Caco-2 (cell line): ENCODE measurements at regions not wholly inside any gene's neighbourhood (a gene's known extent, or its start where the extent isn't known, plus 50 kb on each side); places are given as distances from the start of the nearest gene placed in this dataset.

ENCODE experiments used
- BruUV-seq: library from RNA; stranded (reverse); fragments of 400-500 nt; replicated peaks from 2 replicates; lab custom pipeline; 2021; lab: Mats Ljungman, UMichigan
- CTCF ChIA-PET: fragments of 300-600 bp; sonication (Branson Sonifier 250); formaldehyde crosslinking; loops from one replicate; lab custom pipeline; 2022; ENCODE audit warnings: antibody characterized with exemption; lab: Charles Lee
- POLR2A ChIA-PET: fragments of 300-600 bp; sonication (Branson Sonifier 250); formaldehyde crosslinking; loops from one replicate; lab custom pipeline; 2022; ENCODE audit warnings: antibody characterized with exemption; lab: Charles Lee
- DNase-seq, 2 experiments: peaks; one replicate each; pipeline versions ENCODE4 v3.0.0 to v3.0.0-alpha.2; 2020 to 2022
- H3K27me3 ChIP-seq: replicated peaks from 2 replicates; pipeline ENCODE4 v1.6.0; 2011; ENCODE audit warnings: low read length; ENCODE audit not compliant: control insufficient read depth, insufficient read depth
- H3K36me3 ChIP-seq: 2 replicates; pipeline ENCODE4 v1.5.1; 2011; ENCODE audit warnings: low read length; ENCODE audit not compliant: control insufficient read depth, insufficient read depth
- H3K4me1 ChIP-seq: fragments of 250-450 bp; sonication (Bioruptor Pico); 2 replicates; pipeline ENCODE4 v1.5.1; 2020; ENCODE audit warnings: mild to moderate bottlenecking
- H3K4me3 ChIP-seq: 2 replicates; pipeline ENCODE4 v1.5.1; 2011; ENCODE audit warnings: low read depth, mild to moderate bottlenecking, control low read depth, low read length
- H3K9me3 ChIP-seq: fragments of 250-450 bp; sonication (Bioruptor Pico); 2 replicates; pipeline ENCODE4 v1.5.1; 2020; ENCODE audit warnings: mild to moderate bottlenecking, moderate library complexity
- H3K27ac Mint-ChIP-seq: one replicate; pipeline ENCODE4 v1.8.0; 2022; ENCODE audit warnings: mixed read lengths; ENCODE audit not compliant: unreplicated experiment
- H3K27me3 Mint-ChIP-seq: one replicate; pipeline ENCODE4 v1.8.0; 2022; ENCODE audit warnings: mixed read lengths; ENCODE audit not compliant: insufficient read depth, unreplicated experiment
- H3K36me3 Mint-ChIP-seq: one replicate; pipeline ENCODE4 v1.8.0; 2022; ENCODE audit warnings: mild to moderate bottlenecking, mixed read lengths; ENCODE audit not compliant: insufficient read depth, unreplicated experiment
- H3K4me1 Mint-ChIP-seq: one replicate; pipeline ENCODE4 v1.8.0; 2022; ENCODE audit warnings: low read depth, mixed read lengths; ENCODE audit not compliant: unreplicated experiment
- H3K4me3 Mint-ChIP-seq: one replicate; pipeline ENCODE4 v1.8.0; 2022; ENCODE audit warnings: mild to moderate bottlenecking, moderate library complexity, mixed read lengths; ENCODE audit not compliant: unreplicated experiment
- H3K9me3 Mint-ChIP-seq: one replicate; pipeline ENCODE4 v1.8.0; 2022; ENCODE audit warnings: mixed read lengths; ENCODE audit not compliant: unreplicated experiment
- CTCF ChIP-seq, 2 experiments: fragments of 200-600 bp in 1 of 2; IDR thresholded peaks; 1 replicate in 1 of 2; 2 replicates in 1 of 2; pipeline versions ENCODE4 v1.5.1 to v1.8.0; 2011 to 2022; ENCODE audit warnings: antibody characterized with exemption in 1 of 2, control low read depth in 1 of 2, inconsistent platforms in 1 of 2, low read depth in 1 of 2, low read length in 1 of 2, mild to moderate bottlenecking in 1 of 2, moderate library complexity in 1 of 2; ENCODE audit not compliant: insufficient read depth in 1 of 2, severe bottlenecking in 1 of 2, unreplicated experiment in 1 of 2
- intact Hi-C: fragments of 100-400 bp; cut with micrococcal nuclease; formaldehyde crosslinking; loops from one replicate; pipeline ENCODE4 v1.10.0; 2022; ENCODE audit not compliant: unreplicated experiment

GRCh38 chr10:2974503-2975207 lies 92.7 kb upstream of the PFKP start:
- H3K9me3 ChIP-seq = no peaks in the 10 kb centered on the region; the same call in 1 of the 2 replicates
- Mint-ChIP-seq H3K27me3 (peaks cover 10% of the 10 kb centered on the region), H3K36me3 (no peaks in the 10 kb centered on the region), H3K27ac (no peak overlapping the region), H3K9me3 (no peaks in the 10 kb centered on the region), H3K4me3 (no peak overlapping the region), H3K4me1 (no peaks in the 10 kb centered on the region)
- intact Hi-C loops = loop anchor here (10.0 kb wide), 1 partner anchor 360 kb away; no protein-coding TSS in a partner anchor
- H3K4me1 ChIP-seq = no peaks in the 10 kb centered on the region; the same call in 1 of the 2 replicates
- no peak overlapping the region for H3K4me3 ChIP-seq
- no TSS peak for BruUV-seq
- ChIA-PET CTCF (no interaction called here), POLR2A (no interaction called here)
- H3K27me3 ChIP-seq = no peaks in the 10 kb centered on the region
- no peak for TF ChIP-seq CTCF (IDR thresholded peaks at IDR 0.05; ENCODE audit: insufficient read depth in 1 of 2, low read depth in 1 of 2, low read length in 1 of 2, severe bottlenecking in 1 of 2, unreplicated experiment in 1 of 2)
- no peak for DNase-seq
- no peaks in the 10 kb centered on the region for H3K36me3 ChIP-seq

GRCh38 chr10:2974083-2974482 lies 93.3 kb upstream of the PFKP start:
- H3K27ac Mint-ChIP-seq = no peak overlapping the region
- Histone ChIP-seq H3K27me3 (no peaks in the 10 kb centered on the region), H3K4me1 (no peaks in the 10 kb centered on the region), H3K36me3 (no peaks in the 10 kb centered on the region), H3K4me3 (no peak overlapping the region), H3K9me3 (no peaks in the 10 kb centered on the region; the same call in 1 of the 2 replicates)
- H3K4me1 Mint-ChIP-seq = no peaks in the 10 kb centered on the region
- TF ChIP-seq CTCF (IDR thresholded peaks at IDR 0.05; ENCODE audit: insufficient read depth in 1 of 2, low read depth in 1 of 2, low read length in 1 of 2, severe bottlenecking in 1 of 2, unreplicated experiment in 1 of 2) = no peak
- BruUV-seq = no TSS peak
- intact Hi-C loops = loop anchor here (10.0 kb wide), 1 partner anchor 359 kb away; no protein-coding TSS in a partner anchor
- DNase-seq = no peak
- peaks cover 10% of the 10 kb centered on the region for H3K27me3 Mint-ChIP-seq
- ChIA-PET POLR2A (no interaction called here), CTCF (no interaction called here)
- no peaks in the 10 kb centered on the region for H3K36me3 Mint-ChIP-seq
- no peaks in the 10 kb centered on the region for H3K9me3 Mint-ChIP-seq
- no peak overlapping the region for H3K4me3 Mint-ChIP-seq

- H3K4me1 Mint-ChIP-seq = no peaks in the 10 kb centered on the region
- no peaks in the 10 kb centered on the region; the same call in 1 of the 2 replicates for H3K9me3 ChIP-seq
- no peaks in the 10 kb centered on the region for H3K4me1 ChIP-seq
- no peaks in the 10 kb centered on the region for H3K36me3 Mint-ChIP-seq
- no peaks in the 10 kb centered on the region for H3K36me3 ChIP-seq
- no peak overlapping the region for H3K4me3 Mint-ChIP-seq
- ChIA-PET POLR2A (no interaction called here), CTCF (no interaction called here)
- no TSS peak for BruUV-seq
- DNase-seq = no peak
- no peak for TF ChIP-seq CTCF (IDR thresholded peaks at IDR 0.05; ENCODE audit: insufficient read depth in 1 of 2, low read depth in 1 of 2, low read length in 1 of 2, severe bottlenecking in 1 of 2, unreplicated experiment in 1 of 2)
- H3K27ac Mint-ChIP-seq = no peak overlapping the region
- H3K27me3 Mint-ChIP-seq = peaks cover 16% of the 10 kb centered on the region
- intact Hi-C loops = loop anchor here (10.0 kb wide), 1 partner anchor 358 kb away; no protein-coding TSS in a partner anchor
- no peaks in the 10 kb centered on the region for H3K9me3 Mint-ChIP-seq
- no peak overlapping the region for H3K4me3 ChIP-seq
- no peaks in the 10 kb centered on the region for H3K27me3 ChIP-seq
These were observed 94.5 kb upstream of the PFKP start for GRCh38 chr10:2972810-2973209.
